ENCODE measurements at regions not wholly inside any gene's neighbourhood (a gene's known extent, or its start where the extent isn't known, plus 50 kb on each side); places are given as distances from the start of the nearest gene placed in this dataset.

DNA sequence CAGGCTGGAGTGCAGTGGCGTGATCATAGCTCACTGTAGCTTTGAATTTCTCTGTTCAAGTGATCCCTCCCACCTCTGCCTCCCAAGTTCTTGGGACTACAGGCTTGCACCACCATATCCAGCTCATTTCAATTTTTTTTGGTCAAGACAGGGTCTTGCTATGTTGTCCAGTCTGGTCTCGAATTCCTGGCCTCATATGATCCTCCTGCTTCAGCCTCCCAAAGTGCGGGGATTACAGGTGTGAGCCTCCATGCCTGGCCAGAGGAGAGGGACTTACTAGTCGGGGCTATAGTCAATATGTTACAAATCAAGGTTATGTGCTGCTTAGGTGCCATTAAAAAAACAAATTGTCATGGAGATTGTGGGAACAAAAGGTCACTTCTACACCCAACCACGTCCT, 105.3 kb upstream of the GALNT17 start:
- Histone ChIP-seq H3K4me1 (ENCODE audit: control insufficient read depth, insufficient read depth, low read length) (no peaks in the 10 kb centered on the region), H3K9me3 (ENCODE audit: control insufficient read depth, low read depth, low read length) (no peaks in the 10 kb centered on the region), H3K27ac (ENCODE audit: low read length) (no peak overlapping the region), H3K36me3 (ENCODE audit: control insufficient read depth, insufficient read depth, low read length) (no peaks in the 10 kb centered on the region), H3K27me3 (ENCODE audit: control insufficient read depth, insufficient read depth, low read length) (no peaks in the 10 kb centered on the region), H3K4me3 (ENCODE audit: low read length) (no peak overlapping the region)
- no CpG with 5 or more reads among the region's 5 CpGs for WGBS (ENCODE audit: insufficient coverage, low lambda C conversion rate)
- DNase-seq, result no peak

DNA sequence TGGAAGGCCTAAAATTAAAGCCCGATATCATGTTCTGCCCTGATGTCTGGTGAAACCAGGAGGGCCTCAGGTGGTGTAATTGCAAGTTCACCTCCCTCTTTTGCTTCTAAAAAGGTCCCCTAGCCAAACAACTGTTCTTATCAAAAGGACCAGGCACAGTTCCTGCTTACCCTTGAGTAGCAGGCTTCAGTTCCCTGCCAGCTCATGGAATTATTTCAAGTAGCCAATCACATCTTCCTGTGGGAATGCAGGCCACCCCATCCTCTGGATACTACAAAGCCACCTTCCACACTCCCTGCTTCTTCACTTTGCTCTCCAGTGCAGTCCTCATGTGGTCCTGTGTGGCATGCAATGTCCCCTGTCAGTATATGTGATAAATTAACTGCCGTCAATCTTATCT, 97.7 kb upstream of the GALNT17 start:
- no peak overlapping the region for H3K4me3 ChIP-seq (ENCODE audit: low read length)
- no CpG with 5 or more reads among the region's 2 CpGs for WGBS (ENCODE audit: insufficient coverage, low lambda C conversion rate)
- DNase-seq, result no peak
- no peak overlapping the region for H3K27ac ChIP-seq (ENCODE audit: low read length)
- no peaks in the 10 kb centered on the region for H3K27me3 ChIP-seq (ENCODE audit: control insufficient read depth, insufficient read depth, low read length)
- H3K4me1 ChIP-seq (ENCODE audit: control insufficient read depth, insufficient read depth, low read length), result no peaks in the 10 kb centered on the region
- H3K9me3 ChIP-seq (ENCODE audit: control insufficient read depth, low read depth, low read length), result no peaks in the 10 kb centered on the region
- no peaks in the 10 kb centered on the region for H3K36me3 ChIP-seq (ENCODE audit: control insufficient read depth, insufficient read depth, low read length)

DNA sequence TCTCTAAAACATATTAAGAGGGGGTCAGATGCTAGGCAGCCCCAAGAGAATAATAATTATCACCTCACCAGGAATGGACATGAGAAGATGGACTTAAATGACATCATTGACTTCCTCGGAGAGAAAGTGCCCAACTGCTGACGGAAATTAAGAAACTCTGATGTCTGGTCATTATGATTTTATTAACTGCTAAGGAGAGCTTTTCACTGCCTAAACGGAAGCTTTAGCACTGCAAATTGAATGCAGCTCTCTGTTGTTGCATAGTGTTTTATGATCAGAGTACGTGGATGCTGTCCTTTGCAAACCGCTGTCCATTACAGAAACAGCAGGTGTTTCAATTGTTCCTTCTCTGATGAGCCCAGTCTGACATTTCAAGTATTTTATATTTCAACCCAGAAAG, 89.4 kb upstream of the GALNT17 start:
- DNase-seq, result no peak
- 80% methylated on average over 1 of the region's 5 CpGs for WGBS (ENCODE audit: insufficient coverage, low lambda C conversion rate)
- Histone ChIP-seq H3K27me3 (ENCODE audit: control insufficient read depth, insufficient read depth, low read length) (no peaks in the 10 kb centered on the region), H3K9me3 (ENCODE audit: control insufficient read depth, low read depth, low read length) (no peaks in the 10 kb centered on the region), H3K36me3 (ENCODE audit: control insufficient read depth, insufficient read depth, low read length) (no peaks in the 10 kb centered on the region), H3K4me1 (ENCODE audit: control insufficient read depth, insufficient read depth, low read length) (no peaks in the 10 kb centered on the region), H3K4me3 (ENCODE audit: low read length) (no peak overlapping the region), H3K27ac (ENCODE audit: low read length) (no peak overlapping the region)

DNA sequence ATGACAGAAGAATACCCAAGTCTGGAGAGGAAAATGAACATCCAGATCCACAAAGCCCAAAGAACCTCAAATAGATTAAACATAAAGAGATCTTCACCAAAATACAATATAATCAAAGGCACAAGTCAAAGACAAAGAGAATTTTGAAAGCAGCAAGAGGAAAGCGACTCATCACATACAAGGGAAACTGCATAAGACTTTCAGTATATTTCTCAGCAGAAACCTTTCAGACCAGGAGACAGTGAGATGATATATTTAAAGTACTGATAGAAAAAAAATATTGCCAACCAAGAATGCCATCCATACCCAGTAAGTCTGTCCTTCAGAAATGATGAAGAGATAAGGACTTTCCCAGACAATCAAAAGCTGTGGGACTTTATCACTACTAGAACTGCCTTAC, 81.5 kb upstream of the GALNT17 start:
- H3K9me3 ChIP-seq (ENCODE audit: control insufficient read depth, low read depth, low read length), result peaks cover 14% of the 10 kb centered on the region
- WGBS (ENCODE audit: insufficient coverage, low lambda C conversion rate), result 100% methylated on average over 1 of the region's 1 CpG

DNA sequence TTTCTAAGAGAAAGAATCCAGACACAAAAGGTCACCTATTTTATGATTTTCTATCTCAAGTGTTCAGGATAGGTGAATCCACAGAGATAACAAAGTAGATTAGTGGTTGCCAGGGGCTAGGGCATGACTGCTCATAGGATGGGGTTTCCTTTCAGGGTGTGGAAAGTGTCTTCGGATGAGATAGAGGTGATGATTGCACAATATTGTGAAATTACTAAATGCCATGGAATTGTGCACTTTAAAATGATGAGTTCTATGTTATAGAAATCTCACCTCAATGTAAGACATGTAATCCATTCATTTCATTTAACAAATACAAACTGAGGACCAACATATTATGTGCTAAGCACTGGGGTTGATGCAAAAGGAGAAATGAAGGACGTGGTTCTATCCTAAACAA, 76.4 kb upstream of the GALNT17 start:
- no peak for DNase-seq
- H3K9me3 ChIP-seq (ENCODE audit: control insufficient read depth, low read depth, low read length), result peaks cover 5% of the 10 kb centered on the region
- no peak overlapping the region for H3K4me3 ChIP-seq (ENCODE audit: low read length)
- no peak overlapping the region for H3K27ac ChIP-seq (ENCODE audit: low read length)
- no CpG with 5 or more reads among the region's 2 CpGs for WGBS (ENCODE audit: insufficient coverage, low lambda C conversion rate)
- no peaks in the 10 kb centered on the region for H3K4me1 ChIP-seq (ENCODE audit: control insufficient read depth, insufficient read depth, low read length)
- H3K36me3 ChIP-seq (ENCODE audit: control insufficient read depth, insufficient read depth, low read length), result no peaks in the 10 kb centered on the region
- H3K27me3 ChIP-seq (ENCODE audit: control insufficient read depth, insufficient read depth, low read length), result no peaks in the 10 kb centered on the region

More for the DNA sequence above, 81.5 kb upstream of the GALNT17 start:
- H3K36me3 ChIP-seq (ENCODE audit: control insufficient read depth, insufficient read depth, low read length), result no peaks in the 10 kb centered on the region
- no peaks in the 10 kb centered on the region for H3K4me1 ChIP-seq (ENCODE audit: control insufficient read depth, insufficient read depth, low read length)
- H3K27ac ChIP-seq (ENCODE audit: low read length), result no peak overlapping the region
- no peaks in the 10 kb centered on the region for H3K27me3 ChIP-seq (ENCODE audit: control insufficient read depth, insufficient read depth, low read length)
- DNase-seq, result no peak
- no peak overlapping the region for H3K4me3 ChIP-seq (ENCODE audit: low read length)

DNA sequence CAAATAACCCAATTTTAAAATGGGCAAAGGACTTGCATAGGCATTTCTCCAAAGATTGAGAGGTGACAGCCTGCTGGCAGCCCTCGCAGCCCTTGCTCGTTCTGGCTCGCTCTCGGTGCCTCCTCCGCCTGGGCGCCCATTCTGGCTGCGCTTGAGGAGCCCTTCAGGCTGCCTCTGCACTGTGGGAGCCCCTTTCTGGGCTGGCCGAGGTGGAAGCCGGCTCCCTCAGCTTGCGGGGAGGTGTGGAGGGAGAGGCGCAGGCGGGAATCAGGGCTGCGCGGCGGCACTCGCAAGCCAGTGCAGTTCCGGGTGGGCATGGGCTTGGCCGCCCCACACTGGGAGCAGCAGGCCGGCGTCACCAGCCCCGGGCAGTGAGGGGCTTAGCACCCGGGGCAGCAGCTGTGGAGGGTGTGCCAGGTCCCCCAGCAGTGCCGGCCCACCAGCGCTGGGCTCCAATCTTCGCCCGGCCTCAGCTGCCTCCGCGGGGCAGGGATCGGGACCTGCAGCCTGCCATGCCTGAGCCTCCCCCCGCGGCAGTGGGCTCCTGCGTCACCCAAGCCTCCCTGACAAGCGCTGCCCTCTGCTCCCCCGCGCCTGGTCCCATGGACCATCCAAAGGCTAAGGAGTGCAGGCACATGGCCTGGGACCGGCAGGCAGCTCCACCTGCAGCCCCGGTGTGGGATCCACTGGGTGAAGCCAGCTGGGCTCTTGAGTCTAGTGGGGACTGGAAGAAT, 54.0 kb upstream of the GALNT17 start:
- no CpG with 5 or more reads among the region's 37 CpGs for WGBS (ENCODE audit: insufficient coverage, low lambda C conversion rate)
- Histone ChIP-seq H3K9me3 (ENCODE audit: control insufficient read depth, low read depth, low read length) (peaks cover 8% of the 10 kb centered on the region), H3K27ac (ENCODE audit: low read length) (no peak overlapping the region), H3K4me1 (ENCODE audit: control insufficient read depth, insufficient read depth, low read length) (no peaks in the 10 kb centered on the region), H3K4me3 (ENCODE audit: low read length) (no peak overlapping the region), H3K27me3 (ENCODE audit: control insufficient read depth, insufficient read depth, low read length) (no peaks in the 10 kb centered on the region), H3K36me3 (ENCODE audit: control insufficient read depth, insufficient read depth, low read length) (no peaks in the 10 kb centered on the region)
- no peak for DNase-seq
